A549 (cell line): ENCODE measurements at regions not wholly inside any gene's neighbourhood (a gene's known extent, or its start where the extent isn't known, plus 50 kb on each side); places are given as distances from the start of the nearest gene placed in this dataset.

Experiments used
- ATAC-seq, 2 experiments: fragments of 200-7000 bp in 1 of 2; fragments of >200 bp in 1 of 2; cut with Nextera tagmentation in 1 of 2; cut with Tn5 transposase in 1 of 2; 3 replicates each; pipeline versions ENCODE4 v1.8.0 to v1.9.1; 2018 to 2020; ENCODE audit warnings: mild to moderate bottlenecking in 1 of 2, moderate library complexity in 1 of 2
- CTCF ChIA-PET: fragments of 300-600 bp; sonication (Branson Sonifier 250); formaldehyde crosslinking; extraction: SDS; loops from one replicate; lab custom pipeline; 2021; ENCODE audit warnings: antibody characterized with exemption, inconsistent platforms; lab: Yijun Ruan, JAX
- POLR2A ChIA-PET: fragments of 350-600 bp; formaldehyde crosslinking; extraction: SDS; loops from one replicate; lab custom pipeline; 2021; ENCODE audit warnings: antibody characterized with exemption, inconsistent platforms; lab: Yijun Ruan, JAX
- DNase-seq, 2 experiments: peaks; one replicate each; pipeline versions ENCODE4 v3.0.0 to v3.0.0-alpha.2; 2011 to 2016; ENCODE audit warnings: low read depth in 1 of 2, low spot score in 1 of 2
- FAIRE-seq: peaks from 2 replicates; lab custom pipeline; 2011; peaks lifted over from hg19 to GRCh38; lab: Jason Lieb, UNC
- H3K27ac ChIP-seq, 2 experiments: fragments of >200 bp; sonication (Bioruptor Twin); formaldehyde crosslinking; 3 replicates each; pipeline ENCODE4 v1.5.1; 2016 to 2017
- H3K4me1 ChIP-seq: fragments of >200 bp; sonication (Bioruptor Twin); formaldehyde crosslinking; 3 replicates; pipeline ENCODE4 v1.6.1; 2016
- H3K4me2 ChIP-seq: fragments of >200 bp; sonication (Bioruptor Twin); formaldehyde crosslinking; 3 replicates; pipeline ENCODE4 v1.6.1; 2016
- H3K4me3 ChIP-seq: fragments of >200 bp; sonication (Bioruptor Twin); formaldehyde crosslinking; 3 replicates; pipeline ENCODE4 v1.5.1; 2016
- H3K9me3 ChIP-seq: fragments of >200 bp; sonication (Bioruptor Twin); formaldehyde crosslinking; 3 replicates; pipeline ENCODE4 v1.6.1; 2016
- CHD2 ChIP-seq: fragments of 150-350 bp; IDR thresholded peaks from 2 replicates; pipeline ENCODE4 v1.6.1; 2014; ENCODE audit warnings: low read length; ENCODE audit not compliant: partially characterized antibody
- EHMT2 ChIP-seq: fragments of 200-600 bp; sonication (generic); IDR thresholded peaks from 2 replicates; pipeline ENCODE4 v1.6.1; 2016; ENCODE audit warnings: antibody characterized with exemption, low read depth, mild to moderate bottlenecking, moderate library complexity
- FOSL2 ChIP-seq, 2 experiments: fragments of 450-650 bp in 1 of 2; fragments of >200 bp in 1 of 2; sonication (Bioruptor Twin) in 1 of 2; formaldehyde crosslinking; IDR thresholded peaks; 2 replicates each; pipeline versions ENCODE4 v1.5.0 to v1.6.1; 2016 to 2020; ENCODE audit warnings: mild to moderate bottlenecking in 1 of 2, moderate library complexity in 1 of 2
- HEYL ChIP-seq: fragments of 250-450 bp; sonication (Bioruptor Pico); IDR thresholded peaks from 2 replicates; pipeline ENCODE4 v1.8.0; 2021; ENCODE audit warnings: mild to moderate bottlenecking, moderate library complexity
- HOXA7 ChIP-seq: fragments of 250-450 bp; sonication (Bioruptor Pico); IDR thresholded peaks from 2 replicates; pipeline ENCODE4 v1.5.0; 2020; ENCODE audit warnings: mild to moderate bottlenecking, moderate library complexity
- HOXB5 ChIP-seq: fragments of 250-450 bp; sonication (Bioruptor Pico); IDR thresholded peaks from 2 replicates; pipeline ENCODE4 v1.5.0; 2020; ENCODE audit warnings: mild to moderate bottlenecking, moderate library complexity
- JUNB ChIP-seq: fragments of >200 bp; sonication (Bioruptor Twin); formaldehyde crosslinking; IDR thresholded peaks from 2 replicates; pipeline ENCODE4 v1.6.1; 2016
- KDM5A ChIP-seq: fragments of 200-600 bp; sonication (generic); IDR thresholded peaks from 2 replicates; pipeline ENCODE4 v1.6.1; 2016; ENCODE audit warnings: antibody characterized with exemption, mild to moderate bottlenecking
- RCOR1 ChIP-seq: fragments of 150-350 bp; IDR thresholded peaks from 2 replicates; pipeline ENCODE4 v1.6.1; 2014; ENCODE audit warnings: antibody characterized with exemption, low read length, low read depth
- RFX5 ChIP-seq: fragments of 450-650 bp; IDR thresholded peaks from 2 replicates; pipeline ENCODE4 v1.7.1; 2014; ENCODE audit warnings: antibody characterized with exemption, mild to moderate bottlenecking, moderate library complexity
- RNF2 ChIP-seq: fragments of 200-600 bp; sonication (generic); IDR thresholded peaks from 2 replicates; pipeline ENCODE4 v1.6.1; 2016; ENCODE audit warnings: low read depth, mild to moderate bottlenecking, antibody characterized with exemption, moderate library complexity, borderline replicate concordance
- SMC3 ChIP-seq: fragments of >200 bp; sonication (Bioruptor Twin); formaldehyde crosslinking; IDR thresholded peaks from 3 replicates; pipeline ENCODE4 v1.6.1; 2018; ENCODE audit warnings: inconsistent platforms
- TFCP2L1 ChIP-seq: fragments of 250-450 bp; sonication (Bioruptor Pico); IDR thresholded peaks from 2 replicates; pipeline ENCODE4 v1.5.0; 2021; ENCODE audit warnings: mild to moderate bottlenecking
- USF2 ChIP-seq: fragments of 450-650 bp; IDR thresholded peaks from 2 replicates; pipeline ENCODE4 v1.6.1; 2014; ENCODE audit warnings: antibody characterized with exemption
- WGBS: methylation state at CpG from one replicate; pipeline ENCODE4 v1.1.6; 2017; ENCODE audit errors: missing lambda C conversion rate; 5-methylcytosine and 5-hydroxymethylcytosine counted together
- TF ChIP-seq, protein P1 (sequence below): IDR thresholded peaks from 2 replicates; pipeline ENCODE4 v1.6.1; 2012; ENCODE audit warnings: low read depth, borderline replicate concordance
- TF ChIP-seq, protein P2 (sequence below): fragments of 150-350 bp; IDR thresholded peaks from 2 replicates; pipeline ENCODE4 v1.6.1; 2014; ENCODE audit warnings: low read depth, mild to moderate bottlenecking, low read length
- TF ChIP-seq, protein P3 (sequence below): fragments of >200 bp; sonication (Bioruptor Twin); formaldehyde crosslinking; IDR thresholded peaks from 2 replicates; pipeline ENCODE4 v1.6.1; 2016
- TF ChIP-seq, protein P4 (sequence below): fragments of >200 bp; sonication (Bioruptor Twin); formaldehyde crosslinking; IDR thresholded peaks from 3 replicates; pipeline ENCODE4 v1.6.1; 2016

- ChIA-PET CTCF (interaction anchor here (1.0 to 1.4 kb wide), 2 partner anchors 18 to 31 kb away, joined by 3 read pairs; no protein-coding TSS in a partner anchor), POLR2A (no interaction called here)
- 0 out of 3 replicates have a peak, but pooled peaks cover 5% of the 10 kb centered on the region for H3K9me3 ChIP-seq
Measured at GRCh38 chr20:48080583-48080982, 295.3 kb upstream of the SULF2 start.

DNA sequence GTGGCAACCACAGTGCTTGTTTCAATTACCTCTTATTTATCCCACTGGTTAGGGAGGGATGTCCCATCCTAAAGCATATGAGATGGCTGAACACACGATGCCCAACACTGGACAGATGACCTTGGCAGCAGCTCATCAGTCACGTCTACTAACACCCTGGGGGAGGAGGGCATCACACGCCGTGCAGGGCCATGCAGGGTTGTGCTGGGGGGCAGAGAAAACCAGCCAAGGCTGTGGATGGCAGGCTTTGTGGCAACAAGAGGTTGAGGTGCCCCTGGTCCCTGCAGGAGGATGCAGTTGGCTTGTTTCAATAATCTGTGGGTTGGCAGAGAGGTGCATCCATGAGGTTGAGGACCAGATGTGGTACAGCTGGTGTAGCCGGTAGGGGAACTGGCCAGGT, 293.7 kb upstream of the SULF2 start:
- CTCF ChIA-PET, result no interaction called here
- no peak for FAIRE-seq

More at GRCh38 chr20:48080583-48080982, 295.3 kb upstream of the SULF2 start:
- no peak overlapping the region for H3K27ac ChIP-seq
- WGBS, result 3% methylated on average over 2 of the region's 2 CpGs
- no peak overlapping the region for H3K4me3 ChIP-seq
- no peaks in the 10 kb centered on the region for H3K4me1 ChIP-seq
- ATAC-seq (no peak), FAIRE-seq (no peak), DNase-seq (no peak)
- H3K4me2 ChIP-seq, result no peak overlapping the region
- TF ChIP-seq, protein P1, sequence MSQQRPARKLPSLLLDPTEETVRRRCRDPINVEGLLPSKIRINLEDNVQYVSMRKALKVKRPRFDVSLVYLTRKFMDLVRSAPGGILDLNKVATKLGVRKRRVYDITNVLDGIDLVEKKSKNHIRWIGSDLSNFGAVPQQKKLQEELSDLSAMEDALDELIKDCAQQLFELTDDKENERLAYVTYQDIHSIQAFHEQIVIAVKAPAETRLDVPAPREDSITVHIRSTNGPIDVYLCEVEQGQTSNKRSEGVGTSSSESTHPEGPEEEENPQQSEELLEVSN, result no peak
- no peak for TF ChIP-seq HEYL (CRISPR knock-in tag)
- no peak for TF ChIP-seq TFCP2L1 (CRISPR knock-in tag)
- TF ChIP-seq KDM5A, result no peak
- no peak for TF ChIP-seq JUNB
- TF ChIP-seq, protein P2, sequence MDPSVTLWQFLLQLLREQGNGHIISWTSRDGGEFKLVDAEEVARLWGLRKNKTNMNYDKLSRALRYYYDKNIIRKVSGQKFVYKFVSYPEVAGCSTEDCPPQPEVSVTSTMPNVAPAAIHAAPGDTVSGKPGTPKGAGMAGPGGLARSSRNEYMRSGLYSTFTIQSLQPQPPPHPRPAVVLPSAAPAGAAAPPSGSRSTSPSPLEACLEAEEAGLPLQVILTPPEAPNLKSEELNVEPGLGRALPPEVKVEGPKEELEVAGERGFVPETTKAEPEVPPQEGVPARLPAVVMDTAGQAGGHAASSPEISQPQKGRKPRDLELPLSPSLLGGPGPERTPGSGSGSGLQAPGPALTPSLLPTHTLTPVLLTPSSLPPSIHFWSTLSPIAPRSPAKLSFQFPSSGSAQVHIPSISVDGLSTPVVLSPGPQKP, result no peak
- no peak for TF ChIP-seq USF2
- no peak for TF ChIP-seq FOSL2 (IDR thresholded peaks at IDR 0.05)
- no peak for TF ChIP-seq FOSL2 (CRISPR knock-in tag; IDR thresholded peaks at IDR 0.05)

DNA sequence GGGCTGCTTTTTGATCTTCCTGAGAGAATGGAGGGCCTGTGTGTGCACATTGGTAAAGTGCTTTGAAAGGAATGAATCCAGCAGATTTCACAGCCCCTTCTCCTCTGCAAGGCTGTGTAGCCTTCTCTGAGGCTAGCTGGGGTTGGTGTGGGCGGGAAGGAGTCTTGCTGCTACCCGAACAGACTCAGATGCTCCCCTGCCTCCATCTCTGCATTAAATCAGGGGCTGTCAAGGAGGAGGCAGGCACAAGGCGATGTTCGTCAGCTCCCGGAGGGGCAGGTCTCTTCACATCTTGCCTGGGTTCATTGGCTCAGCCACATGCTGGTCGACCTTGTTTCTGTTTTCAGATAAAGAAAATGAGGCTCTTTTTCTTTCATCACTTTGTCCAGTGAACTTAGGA, 291.5 kb upstream of the SULF2 start:
- H3K4me3 ChIP-seq, result no peak overlapping the region
- H3K27ac ChIP-seq, result no peak overlapping the region
- TF ChIP-seq, protein P3, sequence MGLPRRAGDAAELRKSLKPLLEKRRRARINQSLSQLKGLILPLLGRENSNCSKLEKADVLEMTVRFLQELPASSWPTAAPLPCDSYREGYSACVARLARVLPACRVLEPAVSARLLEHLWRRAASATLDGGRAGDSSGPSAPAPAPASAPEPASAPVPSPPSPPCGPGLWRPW, result no peak
- TF ChIP-seq JUNB, result no peak
- TF ChIP-seq EHMT2, result no peak
- no peak for TF ChIP-seq RNF2
- TF ChIP-seq SMC3, result no peak
- TF ChIP-seq, protein P4, sequence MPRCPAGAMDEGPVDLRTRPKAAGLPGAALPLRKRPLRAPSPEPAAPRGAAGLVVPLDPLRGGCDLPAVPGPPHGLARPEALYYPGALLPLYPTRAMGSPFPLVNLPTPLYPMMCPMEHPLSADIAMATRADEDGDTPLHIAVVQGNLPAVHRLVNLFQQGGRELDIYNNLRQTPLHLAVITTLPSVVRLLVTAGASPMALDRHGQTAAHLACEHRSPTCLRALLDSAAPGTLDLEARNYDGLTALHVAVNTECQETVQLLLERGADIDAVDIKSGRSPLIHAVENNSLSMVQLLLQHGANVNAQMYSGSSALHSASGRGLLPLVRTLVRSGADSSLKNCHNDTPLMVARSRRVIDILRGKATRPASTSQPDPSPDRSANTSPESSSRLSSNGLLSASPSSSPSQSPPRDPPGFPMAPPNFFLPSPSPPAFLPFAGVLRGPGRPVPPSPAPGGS, result no peak
- no peak for TF ChIP-seq HOXA7 (CRISPR knock-in tag)
- no peak for TF ChIP-seq RCOR1
- WGBS, result 11% methylated on average over 6 of the region's 6 CpGs
- no peaks in the 10 kb centered on the region for H3K4me1 ChIP-seq
- no peak for ATAC-seq
- no peak for FAIRE-seq
- H3K9me3 ChIP-seq, result no peaks in the 10 kb centered on the region; the same call in 2 of the 3 replicates
- CTCF ChIA-PET, result interaction anchor here (1.2 kb wide), 1 partner anchor 21 kb away, joined by 3 read pairs; no protein-coding TSS in a partner anchor
- no peak overlapping the region for H3K4me2 ChIP-seq
- POLR2A ChIA-PET, result no interaction called here
- no peak for DNase-seq

More for the DNA sequence above, 293.7 kb upstream of the SULF2 start:
- ATAC-seq, result no peak
- Histone ChIP-seq H3K4me2 (no peak overlapping the region), H3K4me1 (no peaks in the 10 kb centered on the region), H3K4me3 (no peak overlapping the region), H3K9me3 (no peaks in the 10 kb centered on the region; the same call in 2 of the 3 replicates), H3K27ac (no peak overlapping the region)
- no peak for DNase-seq
- WGBS, result 19% methylated on average over 5 of the region's 5 CpGs
- no peak for TF ChIP-seq HEYL (CRISPR knock-in tag)
- TF ChIP-seq USF2, result no peak
- no peak for TF ChIP-seq HOXB5 (CRISPR knock-in tag)
- no peak for TF ChIP-seq SMC3
- TF ChIP-seq CHD2, result no peak
- TF ChIP-seq FOSL2 (IDR thresholded peaks at IDR 0.05), result no peak
- no peak for TF ChIP-seq FOSL2 (CRISPR knock-in tag; IDR thresholded peaks at IDR 0.05)
- no peak for TF ChIP-seq RFX5
- POLR2A ChIA-PET, result no interaction called here
